ENCODE measurements at regions not wholly inside any gene's neighbourhood (a gene's known extent, or its start where the extent isn't known, plus 50 kb on each side); places are given as distances from the start of the nearest gene placed in this dataset.

GRCh38 chr19:32165141-32165540 lies 180.3 kb upstream of the ZNF507 start:
- TF ChIP-seq POLR2A (IDR thresholded peaks at IDR 0.05) (no peak), CTCF (IDR thresholded peaks at IDR 0.05) (no peak), POLR2AphosphoS5 (IDR thresholded peaks at IDR 0.05) (no peak)

Measured in upper lobe of left lung (tissue), 4 donors.